Stomach (tissue), 8 donors: ENCODE measurements at regions not wholly inside any gene's neighbourhood (a gene's known extent, or its start where the extent isn't known, plus 50 kb on each side); places are given as distances from the start of the nearest gene placed in this dataset.
A peak's percentile ranks its signal among the peaks of the same experiment; 100 is the strongest.

Source experiments
- DNase-seq, 2 donors: peaks; one replicate each; pipeline versions ENCODE4 v3.0.0 to v3.0.0-alpha.2; 2013 to 2019
- H3K27ac ChIP-seq, 5 donors: fragments of 200-600 bp in 4 of 5; sonication (generic) in 4 of 5; one replicate each; pipeline ENCODE4 v1.5.1; 2013 to 2019; ENCODE audit warnings: mild to moderate bottlenecking in 1 of 5, moderate library complexity in 1 of 5
- H3K27me3 ChIP-seq, 3 donors: fragments of 200-600 bp; sonication (generic); one replicate each; pipeline ENCODE4 v1.5.1; 2017 to 2019; ENCODE audit warnings: mixed run types in 1 of 3
- H3K36me3 ChIP-seq, 4 donors: fragments of 200-600 bp; sonication (generic); 1 replicate in 3 of 4; 2 replicates in 1 of 4; pipeline ENCODE4 v1.5.1; 2016 to 2019
- H3K4me1 ChIP-seq, 4 donors: fragments of 200-600 bp; sonication (generic); one replicate each; pipeline ENCODE4 v1.5.1; 2016 to 2019
- H3K4me3 ChIP-seq, 4 donors: fragments of 200-600 bp; sonication (generic) in 3 of 4; one replicate each; pipeline ENCODE4 v1.5.1; 2016 to 2019; ENCODE audit warnings: mild to moderate bottlenecking in 1 of 4
- H3K9me3 ChIP-seq, 4 donors: fragments of 200-600 bp; sonication (generic); one replicate each; pipeline ENCODE4 v1.5.1; 2016 to 2019
- CTCF ChIP-seq, 7 experiments: fragments of 450-650 bp in 4 of 7; fragments of 200-600 bp in 3 of 7; sonication (generic) in 3 of 7; IDR thresholded peaks; one replicate each; pipeline ENCODE4 v1.5.1; 2016 to 2019; ENCODE audit warnings: antibody characterized with exemption in 7 of 7, control low read depth in 2 of 7, mild to moderate bottlenecking in 1 of 7
- EP300 ChIP-seq: sonication (generic); formaldehyde crosslinking; IDR thresholded peaks from one replicate; pipeline ENCODE4 v1.6.1; 2017; ENCODE audit warnings: antibody characterized with exemption
- POLR2A ChIP-seq, 4 donors: fragments of 450-650 bp; IDR thresholded peaks; one replicate each; pipeline ENCODE4 v1.6.1; 2016; ENCODE audit warnings: antibody characterized with exemption in 4 of 4, control low read depth in 2 of 4, mild to moderate bottlenecking in 1 of 4, moderate library complexity in 1 of 4
- POLR2AphosphoS5 ChIP-seq, 3 donors: sonication (generic); formaldehyde crosslinking; IDR thresholded peaks; one replicate each; pipeline ENCODE4 v1.6.1; 2016; ENCODE audit warnings: antibody characterized with exemption in 3 of 3
- WGBS, 5 donors: extraction: QIAGEN DNeasy Blood & Tissue Kit in 3 of 5; methylation state at CpG; one replicate each; pipeline versions ENCODE4 v1.1.5 to v1.1.7; 2013 to 2018; 5-methylcytosine and 5-hydroxymethylcytosine counted together
- intact Hi-C: fragments of 100-400 bp; cut with DNase I; formaldehyde crosslinking; loops from one replicate; pipeline ENCODE4 v1.15.1; 2023; ENCODE audit warnings: low total_unique reads
- donor health status: healthy with polysubstance abuse.
- donor health status: Bipolar disorder and iron deficiency.
- donor health status: healthy.

- Histone ChIP-seq H3K9me3 (no peaks in the 10 kb centered on the region), H3K27ac (no peak overlapping the region), H3K36me3 (no peaks in the 10 kb centered on the region), H3K4me3 (no peak overlapping the region), H3K4me1 (no peaks in the 10 kb centered on the region), H3K27me3 (no peaks in the 10 kb centered on the region)
- intact Hi-C loops = no loop called here
- no peak for DNase-seq
- TF ChIP-seq POLR2AphosphoS5 (IDR thresholded peaks at IDR 0.05) = no peak
- no peak for TF ChIP-seq EP300
- TF ChIP-seq CTCF (IDR thresholded peaks at IDR 0.05) = no peak
- TF ChIP-seq POLR2A (IDR thresholded peaks at IDR 0.05) = no peak
- 75 to 81% (median 78%) methylated on average over 2 of the region's 2 CpGs for WGBS, 5 donors
Measured at GRCh38 chr1:165031001-165031400, 325.5 kb downstream of the LMX1A start.

- 96 to 98% (median 97%) methylated on average over 2 of the region's 2 CpGs for WGBS, 5 donors
- Histone ChIP-seq H3K27me3 (no peaks in the 10 kb centered on the region), H3K4me1 (no peaks in the 10 kb centered on the region), H3K4me3 (no peak overlapping the region), H3K27ac (no peak overlapping the region), H3K36me3 (no peaks in the 10 kb centered on the region), H3K9me3 (peaks cover 0 to 22% (median 10%) of the 10 kb centered on the region in 4 donors)
- intact Hi-C loops = no loop called here
- TF ChIP-seq EP300 (no peak), CTCF (IDR thresholded peaks at IDR 0.05) (no peak), POLR2A (IDR thresholded peaks at IDR 0.05) (no peak), POLR2AphosphoS5 (IDR thresholded peaks at IDR 0.05) (no peak)
- DNase-seq = no peak
Measured at GRCh38 chr1:165025805-165026204, 330.7 kb downstream of the LMX1A start.

DNA sequence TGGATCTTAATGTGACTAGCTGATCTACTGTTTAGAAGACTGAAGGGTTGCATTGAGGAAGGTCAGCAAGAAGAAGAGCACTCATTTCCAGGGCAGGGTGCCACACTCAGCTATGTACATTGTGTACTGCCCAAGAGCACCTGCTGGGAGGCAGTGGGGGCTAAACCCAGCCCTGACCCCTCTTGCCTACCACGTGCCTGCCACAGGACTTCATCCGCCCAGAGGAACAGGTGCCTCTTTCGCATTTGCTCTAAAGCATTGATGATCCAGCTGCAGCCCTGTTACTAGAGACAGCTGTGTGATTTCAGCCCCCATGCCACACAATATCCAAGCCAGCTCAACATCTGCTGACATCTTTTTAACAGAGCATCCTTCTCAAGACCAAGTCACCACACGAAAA lies 341.8 kb downstream of the LMX1A start:
- intact Hi-C loops = no loop called here
- DNase-seq = no peak
- Histone ChIP-seq H3K4me1 (no peaks in the 10 kb centered on the region), H3K36me3 (no peaks in the 10 kb centered on the region), H3K27me3 (no peaks in the 10 kb centered on the region), H3K4me3 (no peak overlapping the region), H3K9me3 (no peaks in the 10 kb centered on the region), H3K27ac (no peak overlapping the region)
- 74 to 83% (median 78%) methylated on average over 4 of the region's 4 CpGs for WGBS, 5 donors
- TF ChIP-seq CTCF (IDR thresholded peaks at IDR 0.05) = no peak
- TF ChIP-seq POLR2AphosphoS5 (IDR thresholded peaks at IDR 0.05) = no peak
- no peak for TF ChIP-seq EP300
- TF ChIP-seq POLR2A (IDR thresholded peaks at IDR 0.05) = no peak

- Histone ChIP-seq H3K4me1 (no peaks in the 10 kb centered on the region), H3K36me3 (no peaks in the 10 kb centered on the region), H3K27me3 (no peaks in the 10 kb centered on the region), H3K27ac (no peak overlapping the region), H3K9me3 (no peaks in the 10 kb centered on the region), H3K4me3 (no peak overlapping the region)
- TF ChIP-seq EP300 (no peak), POLR2AphosphoS5 (IDR thresholded peaks at IDR 0.05) (no peak), POLR2A (IDR thresholded peaks at IDR 0.05) (no peak)
- 10 to 26% (median 13%) methylated on average over 1 of the region's 1 CpG for WGBS, 5 donors
- intact Hi-C loops = no loop called here
- DNase-seq = peak in 1 of 2 donors; percentile 54
Measured at GRCh38 chr1:165011991-165012531, 344.5 kb downstream of the LMX1A start.

- Histone ChIP-seq H3K4me1 (no peaks in the 10 kb centered on the region), H3K4me3 (no peak overlapping the region), H3K9me3 (no peaks in the 10 kb centered on the region), H3K36me3 (no peaks in the 10 kb centered on the region), H3K27me3 (no peaks in the 10 kb centered on the region), H3K27ac (no peak overlapping the region)
- TF ChIP-seq POLR2A (IDR thresholded peaks at IDR 0.05) = no peak
- TF ChIP-seq CTCF (IDR thresholded peaks at IDR 0.05) = no peak
- 47 to 71% (median 65%) methylated on average over 1 of the region's 1 CpG for WGBS, 5 donors
- intact Hi-C loops = no loop called here
- DNase-seq = no peak
Measured at GRCh38 chr1:165011186-165011585, 345.3 kb downstream of the LMX1A start.
